Gastroesophageal sphincter (tissue), 4 donors: ENCODE measurements at regions not wholly inside any gene's neighbourhood (a gene's known extent, or its start where the extent isn't known, plus 50 kb on each side); places are given as distances from the start of the nearest gene placed in this dataset.

Experiments used
- ATAC-seq: fragments of 150-250 bp; one replicate; pipeline ENCODE4 v1.9.1; 2016; ENCODE audit warnings: mild to moderate bottlenecking, moderate library complexity
- H3K27ac ChIP-seq, 4 donors: fragments of 200-600 bp; sonication (generic) in 3 of 4; 1 replicate in 3 of 4; 2 replicates in 1 of 4; pipeline ENCODE4 v1.5.1; 2016 to 2019
- H3K27me3 ChIP-seq: fragments of 200-600 bp; sonication (generic); one replicate; pipeline ENCODE4 v1.5.1; 2019
- H3K36me3 ChIP-seq, 2 donors: fragments of 200-600 bp; sonication (generic); one replicate each; pipeline ENCODE4 v1.5.1; 2019; ENCODE audit warnings: control low read depth in 1 of 2
- H3K4me1 ChIP-seq, 3 donors: fragments of 200-600 bp; sonication (generic); 1 replicate in 2 of 3; 2 replicates in 1 of 3; pipeline ENCODE4 v1.5.1; 2016 to 2019; ENCODE audit warnings: control low read depth in 2 of 3
- H3K4me3 ChIP-seq, 2 donors: fragments of 200-600 bp; sonication (generic); one replicate each; pipeline ENCODE4 v1.5.1; 2019; ENCODE audit warnings: mild to moderate bottlenecking in 1 of 2, moderate library complexity in 1 of 2
- H3K9me3 ChIP-seq, 3 donors: fragments of 200-600 bp; sonication (generic); one replicate each; pipeline ENCODE4 v1.5.1; 2017 to 2019; ENCODE audit warnings: control low read depth in 2 of 3
- CTCF ChIP-seq, 4 experiments: fragments of 200-600 bp in 2 of 4; fragments of 450-650 bp in 2 of 4; sonication (generic) in 1 of 4; IDR thresholded peaks; one replicate each; pipeline ENCODE4 v1.5.1; 2017 to 2019; ENCODE audit warnings: antibody characterized with exemption in 4 of 4, mild to moderate bottlenecking in 2 of 4, moderate library complexity in 2 of 4
- EP300 ChIP-seq: sonication (generic); formaldehyde crosslinking; IDR thresholded peaks from one replicate; pipeline ENCODE4 v1.6.1; 2017; ENCODE audit warnings: antibody characterized with exemption, mild to moderate bottlenecking
- POLR2A ChIP-seq, 2 donors: fragments of 450-650 bp; IDR thresholded peaks; one replicate each; pipeline ENCODE4 v1.6.1; 2017; ENCODE audit warnings: antibody characterized with exemption in 2 of 2, mild to moderate bottlenecking in 2 of 2, moderate library complexity in 1 of 2
- POLR2AphosphoS5 ChIP-seq: sonication (generic); formaldehyde crosslinking; IDR thresholded peaks from one replicate; pipeline ENCODE4 v1.6.1; 2017; ENCODE audit warnings: antibody characterized with exemption
- WGBS, 2 donors: methylation state at CpG; one replicate each; pipeline ENCODE4 v1.1.5; 2018; ENCODE audit warnings: low coverage in 1 of 2; 5-methylcytosine and 5-hydroxymethylcytosine counted together

GRCh38 chr6:76706086-76706485 is 633.6 kb upstream of the IMPG1 start:
- TF ChIP-seq EP300 (no peak), POLR2AphosphoS5 (no peak), CTCF (IDR thresholded peaks at IDR 0.05) (no peak), POLR2A (IDR thresholded peaks at IDR 0.05) (no peak)
- 58 to 77% methylated on average over 2 of the region's 2 CpGs for WGBS, 2 donors
- Histone ChIP-seq H3K9me3 (no peaks in the 10 kb centered on the region), H3K4me1 (no peaks in the 10 kb centered on the region), H3K27ac (no peak overlapping the region), H3K36me3 (no peaks in the 10 kb centered on the region), H3K4me3 (no peak overlapping the region), H3K27me3 (no peaks in the 10 kb centered on the region)
- no peak for ATAC-seq

GRCh38 chr6:76703786-76704185 is 631.3 kb upstream of the IMPG1 start:
- TF ChIP-seq POLR2AphosphoS5 (no peak), EP300 (no peak), POLR2A (IDR thresholded peaks at IDR 0.05) (no peak), CTCF (IDR thresholded peaks at IDR 0.05) (no peak)
- Histone ChIP-seq H3K27me3 (no peaks in the 10 kb centered on the region), H3K36me3 (no peaks in the 10 kb centered on the region), H3K27ac (no peak overlapping the region), H3K9me3 (no peaks in the 10 kb centered on the region), H3K4me1 (no peaks in the 10 kb centered on the region), H3K4me3 (no peak overlapping the region)
- no peak for ATAC-seq
- WGBS, 2 donors: 73 to 83% methylated on average over 1 of the region's 1 CpG

- Histone ChIP-seq H3K27me3 (no peaks in the 10 kb centered on the region), H3K4me3 (no peak overlapping the region), H3K9me3 (no peaks in the 10 kb centered on the region), H3K4me1 (no peaks in the 10 kb centered on the region), H3K36me3 (no peaks in the 10 kb centered on the region), H3K27ac (no peak overlapping the region)
- no peak for TF ChIP-seq POLR2AphosphoS5
- no peak for TF ChIP-seq POLR2A (IDR thresholded peaks at IDR 0.05)
- TF ChIP-seq CTCF (IDR thresholded peaks at IDR 0.05): no peak
- no peak for TF ChIP-seq EP300
- no peak for ATAC-seq
- WGBS, 2 donors: 91 to 100% methylated on average over 1 to 2 of the region's 2 CpGs
These were observed 630.8 kb upstream of the IMPG1 start for GRCh38 chr6:76703285-76703684.

- H3K9me3 ChIP-seq: no peaks in the 10 kb centered on the region
These were observed 629.7 kb upstream of the IMPG1 start for GRCh38 chr6:76702187-76702586.

More at GRCh38 chr6:76702187-76702586, 629.7 kb upstream of the IMPG1 start:
- Histone ChIP-seq H3K4me1 (no peaks in the 10 kb centered on the region), H3K36me3 (no peaks in the 10 kb centered on the region), H3K4me3 (no peak overlapping the region), H3K27me3 (no peaks in the 10 kb centered on the region), H3K27ac (no peak overlapping the region)
- WGBS, 2 donors: 70% methylated on average over 1 of the region's 1 CpG; no CpG with 5 or more reads in 1 of the 2 donors
- no peak for ATAC-seq
- TF ChIP-seq POLR2A (IDR thresholded peaks at IDR 0.05) (no peak), POLR2AphosphoS5 (no peak), EP300 (no peak), CTCF (IDR thresholded peaks at IDR 0.05) (no peak)
